Suppressor macrophage treated with lipopolysaccharide for 4 hours (primary cell): ENCODE measurements at regions not wholly inside any gene's neighbourhood (a gene's known extent, or its start where the extent isn't known, plus 50 kb on each side); places are given as distances from the start of the nearest gene placed in this dataset.

Source experiments
- DNase-seq: peaks from one replicate; pipeline ENCODE4 v3.0.0-alpha.2; 2020

DNA sequence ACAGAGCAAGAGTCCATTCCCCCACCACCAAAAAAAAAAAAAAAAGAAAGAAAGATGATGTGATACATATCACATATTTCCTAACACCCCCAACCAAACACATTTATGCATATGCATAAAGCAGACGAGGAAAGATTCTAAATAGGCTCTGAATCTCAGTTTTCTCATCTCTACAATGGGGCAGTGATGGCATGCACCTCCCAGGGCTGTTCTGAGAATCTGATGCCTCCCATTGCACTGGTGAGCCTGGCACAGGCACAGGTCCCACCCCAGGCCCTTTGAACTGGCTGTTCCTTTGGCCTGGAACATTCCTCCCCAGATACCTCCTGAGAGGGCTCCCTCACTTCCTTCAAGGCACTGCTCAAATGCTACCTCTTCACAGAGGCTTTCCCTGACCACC lies 116.5 kb downstream of the C9orf50 start:
- no peak for DNase-seq

- no peak for DNase-seq
These were observed 119.1 kb downstream of the C9orf50 start for GRCh38 chr9:129501771-129502319.

DNA sequence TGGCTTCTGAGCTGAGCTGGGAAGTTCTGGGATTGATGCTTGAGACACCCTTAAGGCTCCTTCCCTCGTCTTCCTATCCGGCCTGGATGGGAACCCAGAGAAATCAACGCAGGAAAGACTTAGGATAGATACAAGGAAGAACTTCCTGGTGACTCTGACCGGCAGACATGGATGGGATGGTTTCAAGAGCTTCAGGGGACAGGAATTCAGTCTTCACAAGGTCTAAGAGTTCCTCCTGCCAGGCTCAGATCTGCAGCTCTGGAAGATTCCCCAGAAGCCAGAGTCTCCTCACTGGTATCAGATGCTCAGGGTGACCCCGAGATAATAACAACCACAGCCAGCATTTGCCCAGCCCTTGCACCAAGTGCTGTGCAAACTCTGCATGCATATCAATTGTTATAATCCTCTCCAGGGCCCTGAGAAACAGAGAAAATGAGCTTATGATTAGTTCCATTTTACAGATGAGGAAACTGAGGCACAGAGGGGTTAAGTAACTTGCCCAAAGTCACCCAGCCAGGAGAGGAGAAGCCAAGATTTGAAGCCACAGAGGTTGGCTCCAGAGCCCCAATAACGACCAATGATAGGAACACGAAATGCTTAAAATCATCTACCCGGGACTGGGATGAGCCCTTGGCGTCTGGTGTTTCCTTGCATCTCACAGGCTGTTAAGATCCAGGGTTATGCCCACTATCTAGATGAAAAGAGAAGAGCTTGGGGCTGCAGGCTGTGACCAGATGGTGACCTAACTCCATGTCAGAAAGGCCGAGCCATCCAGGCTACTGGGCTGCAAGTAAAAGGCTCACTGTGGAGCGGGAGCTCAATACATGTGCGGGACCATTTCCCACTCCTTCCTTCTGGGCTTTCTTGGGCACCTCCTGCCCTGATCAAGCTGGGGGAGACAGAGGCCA lies 119.8 kb downstream of the C9orf50 start:
- no peak for DNase-seq

DNA sequence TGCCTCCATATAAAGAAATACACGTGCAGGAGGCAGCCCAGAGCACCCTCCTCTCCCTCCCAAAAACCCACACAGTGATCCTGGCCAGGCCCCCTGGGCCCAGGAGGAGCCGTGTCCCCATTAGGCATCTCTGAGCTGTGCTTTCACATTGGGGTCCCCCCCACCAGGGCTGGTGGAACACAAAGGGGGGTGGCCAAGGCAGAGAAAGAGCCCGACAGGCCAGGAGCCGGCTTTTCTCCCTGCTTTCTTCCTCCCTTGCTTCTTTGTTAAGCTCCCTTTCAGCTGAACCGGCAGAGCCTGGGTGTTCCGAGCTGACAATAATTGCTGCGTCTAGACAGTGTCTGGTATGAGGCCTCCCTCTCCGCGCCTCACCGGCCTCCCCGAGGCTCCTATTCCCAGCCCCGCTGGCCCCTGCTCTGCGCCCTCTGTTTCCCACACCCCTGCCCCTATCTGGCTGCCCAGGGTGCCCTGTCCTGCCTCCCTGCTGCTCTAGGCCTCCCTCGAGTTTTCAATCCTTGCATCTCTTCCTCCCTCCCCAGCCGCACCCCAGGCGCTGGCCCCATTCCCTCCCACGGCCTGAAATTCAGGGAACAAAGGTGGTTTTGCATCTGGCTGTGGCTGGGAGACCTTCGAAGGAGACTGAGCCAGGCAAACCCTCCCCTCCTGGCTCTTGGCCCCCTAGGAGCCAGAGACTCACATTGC lies 120.6 kb downstream of the C9orf50 start:
- no peak for DNase-seq

DNA sequence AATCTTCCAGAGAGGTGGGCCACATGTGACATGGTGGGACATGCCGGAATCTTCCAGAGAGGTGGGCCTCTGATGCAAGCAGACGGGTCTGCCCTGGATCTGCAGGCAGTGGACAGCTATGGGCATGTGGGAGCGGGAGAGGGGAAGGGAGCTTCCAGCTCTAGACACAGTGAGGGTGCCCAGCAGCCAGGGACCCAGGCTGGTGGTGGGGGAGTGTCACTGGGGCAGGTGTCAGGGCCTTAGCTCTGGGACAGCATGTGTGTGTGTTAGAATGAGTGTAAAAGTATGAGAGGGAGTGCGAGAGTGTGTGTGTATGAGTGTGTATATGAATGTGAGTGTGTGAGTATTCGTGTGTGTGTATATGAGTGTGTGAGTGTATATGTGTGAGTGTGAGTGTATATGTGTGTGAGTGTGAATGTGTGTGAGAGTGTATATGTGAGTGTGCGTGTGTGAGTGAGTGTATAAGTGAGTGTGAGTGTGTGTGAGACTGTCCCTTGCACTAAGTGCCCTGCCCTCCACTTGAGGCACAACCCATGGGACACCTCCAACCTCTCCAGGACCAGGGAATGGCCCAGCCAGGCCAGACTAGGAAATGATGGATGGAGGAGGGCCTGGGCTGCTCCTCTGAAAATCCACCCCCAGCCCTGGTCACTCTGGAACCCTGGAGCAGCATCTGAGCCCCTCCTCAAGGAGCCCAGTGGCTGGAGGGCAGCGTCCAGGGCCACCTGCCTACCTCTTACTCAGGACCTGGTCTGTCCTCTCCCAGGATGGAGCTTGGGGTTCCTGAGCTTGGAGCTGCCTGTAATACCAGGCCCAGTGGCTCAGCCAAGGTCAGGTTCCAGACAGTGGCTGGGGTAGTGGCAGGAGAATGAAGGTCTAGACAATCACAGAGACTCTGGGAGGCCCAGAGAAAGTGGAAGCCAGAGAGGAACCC lies 122.2 kb downstream of the C9orf50 start:
- no peak for DNase-seq

DNA sequence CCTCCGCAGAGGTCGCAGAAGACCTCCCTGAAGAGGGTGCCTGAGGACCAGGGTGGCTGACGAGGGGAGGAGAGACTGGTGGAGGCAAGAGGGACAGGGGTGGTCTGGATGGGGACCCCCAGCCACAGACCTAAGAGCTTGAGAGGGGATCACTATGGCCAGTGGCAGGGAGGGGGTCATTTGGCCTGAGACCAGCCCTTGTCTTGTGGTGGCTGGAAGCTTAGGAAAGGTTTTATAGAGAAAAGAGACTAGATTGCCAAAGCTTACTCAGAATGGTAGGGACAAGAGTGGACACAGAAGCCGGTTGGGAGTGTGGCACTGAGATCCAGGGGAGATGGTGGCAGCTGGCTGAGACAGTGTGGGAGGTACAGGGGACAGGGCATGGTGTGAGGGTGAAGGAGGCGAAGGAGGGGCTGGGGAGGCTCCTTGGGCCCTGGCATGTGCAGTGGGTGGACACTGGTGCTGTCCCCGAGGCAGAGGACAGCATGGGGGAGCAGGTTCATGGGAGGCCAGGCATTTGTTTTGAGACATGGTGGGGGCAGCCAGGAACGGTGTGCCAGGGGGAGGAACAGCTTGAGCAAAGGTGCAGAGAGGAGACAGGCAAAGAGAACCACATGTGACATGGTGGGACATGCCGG lies 123.0 kb downstream of the C9orf50 start:
- DNase-seq, result no peak

DNA sequence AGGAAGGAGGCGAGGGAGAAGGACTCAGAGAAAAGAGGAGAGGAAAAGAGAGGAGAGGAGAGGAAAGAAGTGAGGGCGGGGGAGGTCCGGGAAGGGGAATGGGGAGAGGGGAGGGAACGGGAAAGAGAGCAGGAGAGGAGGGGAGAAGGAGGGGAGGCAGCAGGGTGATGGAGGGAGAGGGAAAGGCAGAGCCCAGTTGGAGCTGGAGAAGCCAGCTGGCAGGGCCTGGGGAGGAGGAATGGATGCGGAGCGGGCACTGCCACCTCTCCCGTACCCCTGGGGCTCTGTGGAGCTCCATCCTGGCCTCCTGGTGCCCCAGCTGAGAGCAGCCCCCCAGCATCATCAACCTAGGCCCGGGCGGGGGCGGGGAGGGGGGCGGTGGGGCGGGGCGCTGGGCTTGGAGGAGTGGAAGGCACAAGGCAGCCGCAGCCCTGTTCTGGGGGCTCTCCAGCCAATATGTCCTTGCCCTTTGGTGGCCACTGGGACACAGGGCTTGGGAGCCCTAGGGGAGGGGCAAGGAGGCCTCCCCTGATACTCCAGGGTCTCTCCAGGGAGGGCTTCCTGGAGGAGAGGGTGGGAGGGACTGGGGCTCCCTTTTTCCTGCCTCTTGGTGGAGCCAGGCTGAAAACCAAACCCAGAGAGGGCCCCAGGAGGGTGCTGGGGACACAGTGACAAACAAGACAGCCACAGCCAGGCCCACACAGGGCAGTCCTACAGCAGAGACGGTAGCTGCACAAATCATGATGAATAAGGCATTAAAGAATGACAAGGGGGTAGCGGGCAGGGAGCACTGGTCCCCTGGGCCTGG lies 123.7 kb downstream of the C9orf50 start:
- DNase-seq, result no peak

DNA sequence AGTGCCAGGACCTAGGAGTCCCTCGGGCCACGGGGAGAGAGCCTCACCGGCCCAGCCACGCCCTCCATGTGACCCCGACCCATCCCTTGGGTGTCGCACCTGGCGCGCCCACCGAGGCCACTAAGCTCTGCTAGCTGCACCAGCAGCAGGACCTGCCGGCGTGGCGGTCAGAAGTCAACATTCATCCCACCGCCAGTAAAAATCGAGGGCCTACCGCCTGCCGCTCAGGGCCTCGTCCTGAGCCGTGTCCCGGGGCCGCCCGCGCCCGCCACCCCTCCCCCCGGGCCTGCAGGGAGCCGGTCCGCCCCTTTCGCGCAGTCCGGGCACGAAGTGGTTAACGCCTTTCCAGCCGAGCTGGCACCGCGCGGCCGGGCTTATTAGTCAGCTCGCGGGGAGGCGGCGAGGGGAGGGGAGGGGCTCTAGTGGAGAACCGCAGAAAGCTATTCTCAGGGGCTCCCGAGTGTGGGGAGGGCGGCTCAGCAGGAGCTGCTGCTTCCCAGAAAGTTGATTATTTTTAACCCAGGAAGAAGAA lies 124.4 kb downstream of the C9orf50 start:
- peak; percentile 89 for DNase-seq

GRCh38 chr9:129495620-129496472 lies 125.1 kb downstream of the C9orf50 start:
- peak; percentile 85 for DNase-seq

GRCh38 chr9:129494113-129494789 lies 126.7 kb downstream of the C9orf50 start:
- no peak for DNase-seq

- DNase-seq, result no peak
These were observed 127.2 kb downstream of the C9orf50 start for GRCh38 chr9:129493706-129494047.

- no peak for DNase-seq
These were observed 127.7 kb downstream of the C9orf50 start for GRCh38 chr9:129493002-129493705.

GRCh38 chr9:129491487-129491855 lies 129.4 kb downstream of the C9orf50 start:
- DNase-seq, result no peak

DNA sequence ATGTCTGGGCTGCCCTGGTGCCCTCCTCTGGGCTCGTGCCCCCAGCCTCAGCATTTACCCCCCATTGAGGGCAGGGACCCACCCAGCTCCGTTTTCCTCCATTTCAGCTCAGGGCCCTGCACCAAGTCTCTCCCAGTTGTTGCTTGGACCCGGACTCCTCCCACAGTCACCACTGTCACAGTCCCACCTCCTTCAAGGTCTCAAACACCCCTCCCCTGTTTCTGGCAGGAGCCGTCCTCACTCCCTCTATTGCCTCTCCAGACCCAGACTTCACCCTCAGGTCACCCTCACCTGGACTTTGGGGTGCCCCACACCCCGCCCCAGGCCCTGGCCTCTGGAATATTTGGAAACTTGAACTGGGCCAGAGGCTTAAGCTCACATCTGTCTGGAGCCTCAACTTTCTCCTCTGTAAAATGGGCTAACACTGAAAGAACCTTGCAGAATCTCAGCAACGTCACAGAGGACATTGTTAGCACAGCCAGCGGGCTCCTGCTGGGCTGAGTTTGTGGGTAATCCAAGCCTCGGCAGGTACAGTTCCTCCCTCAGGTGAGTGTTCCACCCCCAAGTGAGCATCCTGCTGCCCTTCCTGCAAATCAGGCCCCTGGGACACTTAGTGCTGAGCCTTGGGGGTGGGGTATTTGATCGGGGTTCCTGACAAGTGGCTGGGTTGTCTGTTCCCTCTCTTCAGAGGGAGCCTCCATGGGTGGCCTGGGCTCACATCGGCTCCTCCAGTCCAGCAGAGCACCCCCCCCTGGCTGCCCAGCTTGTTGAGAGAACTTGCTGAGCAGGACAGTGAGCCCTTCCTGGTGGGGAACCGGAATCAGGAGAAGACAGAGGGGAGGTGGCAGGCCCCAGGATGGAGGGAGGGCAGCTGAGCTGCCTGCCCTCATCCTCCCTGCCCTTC lies 130.1 kb downstream of the C9orf50 start:
- DNase-seq, result no peak

- DNase-seq, result no peak
These were observed 130.9 kb downstream of the C9orf50 start for GRCh38 chr9:129489838-129490582.

- peak; percentile 67 for DNase-seq
These were observed 133.0 kb downstream of the C9orf50 start for GRCh38 chr9:129487658-129488483.
